ENCODE measurements at regions not wholly inside any gene's neighbourhood (a gene's known extent, or its start where the extent isn't known, plus 50 kb on each side); places are given as distances from the start of the nearest gene placed in this dataset.

GRCh38 chr12:97309921-97310320 lies 152.7 kb upstream of the RMST start:
- H3K4me3 ChIP-seq (ENCODE audit: insufficient read depth, low read length) = no peak overlapping the region
- H4K20me1 ChIP-seq (ENCODE audit: insufficient read depth, low read length) = no peaks in the 10 kb centered on the region
- H2AFZ ChIP-seq (ENCODE audit: low read length) = no peak overlapping the region
- no peaks in the 10 kb centered on the region for H3K27me3 ChIP-seq (ENCODE audit: insufficient read depth, low read length)
- H3K79me2 ChIP-seq (ENCODE audit: insufficient read depth, low read length) = no peaks in the 10 kb centered on the region
- no peaks in the 10 kb centered on the region for H3K9me3 ChIP-seq (ENCODE audit: low read depth, low read length)
- H3K27ac ChIP-seq (ENCODE audit: low read depth, low read length) = no peak overlapping the region
- no peaks in the 10 kb centered on the region for H3K4me1 ChIP-seq (ENCODE audit: insufficient read depth, low read length)
- no peak overlapping the region for H3K4me2 ChIP-seq (ENCODE audit: insufficient read depth, low read length)
- TF ChIP-seq, protein P1, sequence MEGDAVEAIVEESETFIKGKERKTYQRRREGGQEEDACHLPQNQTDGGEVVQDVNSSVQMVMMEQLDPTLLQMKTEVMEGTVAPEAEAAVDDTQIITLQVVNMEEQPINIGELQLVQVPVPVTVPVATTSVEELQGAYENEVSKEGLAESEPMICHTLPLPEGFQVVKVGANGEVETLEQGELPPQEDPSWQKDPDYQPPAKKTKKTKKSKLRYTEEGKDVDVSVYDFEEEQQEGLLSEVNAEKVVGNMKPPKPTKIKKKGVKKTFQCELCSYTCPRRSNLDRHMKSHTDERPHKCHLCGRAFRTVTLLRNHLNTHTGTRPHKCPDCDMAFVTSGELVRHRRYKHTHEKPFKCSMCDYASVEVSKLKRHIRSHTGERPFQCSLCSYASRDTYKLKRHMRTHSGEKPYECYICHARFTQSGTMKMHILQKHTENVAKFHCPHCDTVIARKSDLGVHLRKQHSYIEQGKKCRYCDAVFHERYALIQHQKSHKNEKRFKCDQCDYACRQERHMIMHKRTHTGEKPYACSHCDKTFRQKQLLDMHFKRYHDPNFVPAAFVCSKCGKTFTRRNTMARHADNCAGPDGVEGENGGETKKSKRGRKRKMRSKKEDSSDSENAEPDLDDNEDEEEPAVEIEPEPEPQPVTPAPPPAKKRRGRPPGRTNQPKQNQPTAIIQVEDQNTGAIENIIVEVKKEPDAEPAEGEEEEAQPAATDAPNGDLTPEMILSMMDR (IDR thresholded peaks at IDR 0.05; ENCODE audit: extremely low read depth, low read depth, low read length) = no peak
- no peaks in the 10 kb centered on the region for H3K36me3 ChIP-seq (ENCODE audit: insufficient read depth, low read length)
- DNase-seq (ENCODE audit: insufficient read length, low spot score, missing footprints) = no peak

DNA sequence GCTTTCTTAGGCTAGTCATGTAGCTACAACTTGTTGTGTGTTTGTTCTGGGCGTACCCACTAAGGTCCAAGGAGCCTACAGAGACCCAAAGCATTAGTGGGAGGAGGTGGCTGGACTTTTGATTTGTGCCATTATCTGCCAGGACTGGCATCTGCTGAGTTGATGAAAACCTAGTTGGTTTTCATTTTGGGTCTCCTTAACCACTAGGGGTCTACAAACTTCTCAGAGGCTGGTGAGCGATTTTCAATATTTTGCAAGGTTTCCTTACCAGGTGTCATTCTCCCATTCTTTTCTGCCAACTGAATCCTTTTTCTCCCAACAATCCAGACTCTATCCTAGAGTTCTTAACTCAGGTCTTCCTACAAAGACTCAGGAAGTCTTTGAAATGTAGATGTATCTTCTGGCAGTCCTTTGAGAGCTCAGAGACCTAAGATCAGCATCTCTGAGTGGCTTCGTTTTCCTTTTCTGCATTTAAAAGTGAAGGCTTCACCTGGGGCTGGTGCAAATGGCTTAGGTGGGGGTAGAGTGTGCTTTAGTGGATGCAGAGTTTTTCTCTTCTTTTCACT lies 150.0 kb upstream of the RMST start:
- H3K4me2 ChIP-seq (ENCODE audit: insufficient read depth, low read length) = no peak overlapping the region
- H3K79me2 ChIP-seq (ENCODE audit: insufficient read depth, low read length) = no peaks in the 10 kb centered on the region
- no peaks in the 10 kb centered on the region for H3K36me3 ChIP-seq (ENCODE audit: insufficient read depth, low read length)
- no peak overlapping the region for H3K4me3 ChIP-seq (ENCODE audit: insufficient read depth, low read length)
- H3K9me3 ChIP-seq (ENCODE audit: low read depth, low read length) = no peaks in the 10 kb centered on the region
- TF ChIP-seq, protein P1 (IDR thresholded peaks at IDR 0.05; ENCODE audit: extremely low read depth, low read depth, low read length) = no peak
- H3K4me1 ChIP-seq (ENCODE audit: insufficient read depth, low read length) = no peaks in the 10 kb centered on the region
- H2AFZ ChIP-seq (ENCODE audit: low read length) = no peak overlapping the region
- no peaks in the 10 kb centered on the region for H4K20me1 ChIP-seq (ENCODE audit: insufficient read depth, low read length)
- no peak for DNase-seq (ENCODE audit: insufficient read length, low spot score, missing footprints)
- no peaks in the 10 kb centered on the region for H3K27me3 ChIP-seq (ENCODE audit: insufficient read depth, low read length)
- H3K27ac ChIP-seq (ENCODE audit: low read depth, low read length) = no peak overlapping the region

DNA sequence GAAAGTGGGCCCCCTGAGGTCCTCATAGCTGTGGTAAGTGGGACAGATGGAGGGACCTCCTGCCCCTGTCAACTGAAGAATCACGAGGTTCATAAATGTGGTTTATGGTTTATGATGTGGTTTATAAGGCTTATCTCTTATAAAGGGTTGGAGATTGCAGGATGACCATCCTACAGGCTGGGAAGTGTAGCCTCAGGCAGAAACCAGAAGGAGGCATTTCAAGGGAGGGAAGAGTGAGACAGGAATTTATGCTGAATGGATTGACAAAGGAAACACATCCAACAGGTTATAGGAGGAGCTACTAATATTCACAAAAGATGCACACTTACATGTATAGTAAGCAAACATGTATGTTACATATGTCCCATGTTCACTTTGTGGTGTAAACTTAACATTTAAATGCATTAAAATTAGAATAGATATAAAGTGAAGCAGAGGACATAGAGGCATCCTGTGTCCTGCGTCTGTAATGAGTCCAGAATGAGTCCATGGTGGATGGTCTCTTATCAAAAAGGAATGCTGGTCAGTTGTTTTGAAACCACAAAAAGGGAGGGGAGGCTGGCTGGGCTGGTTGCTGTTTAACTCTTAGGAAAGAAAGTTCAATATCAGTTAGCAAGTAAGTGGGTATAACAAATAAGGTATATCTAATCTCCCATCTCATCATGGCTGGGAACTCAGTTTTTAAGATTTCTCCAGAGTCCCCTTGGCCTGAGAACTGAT lies 149.0 kb upstream of the RMST start:
- no peak overlapping the region for H3K4me3 ChIP-seq (ENCODE audit: insufficient read depth, low read length)
- no peaks in the 10 kb centered on the region for H3K79me2 ChIP-seq (ENCODE audit: insufficient read depth, low read length)
- H3K27ac ChIP-seq (ENCODE audit: low read depth, low read length) = no peak overlapping the region
- TF ChIP-seq, protein P1 (IDR thresholded peaks at IDR 0.05; ENCODE audit: extremely low read depth, low read depth, low read length) = no peak
- H4K20me1 ChIP-seq (ENCODE audit: insufficient read depth, low read length) = no peaks in the 10 kb centered on the region
- H3K9me3 ChIP-seq (ENCODE audit: low read depth, low read length) = no peaks in the 10 kb centered on the region
- no peaks in the 10 kb centered on the region for H3K4me1 ChIP-seq (ENCODE audit: insufficient read depth, low read length)
- H3K4me2 ChIP-seq (ENCODE audit: insufficient read depth, low read length) = no peak overlapping the region
- H3K36me3 ChIP-seq (ENCODE audit: insufficient read depth, low read length) = no peaks in the 10 kb centered on the region
- DNase-seq (ENCODE audit: insufficient read length, low spot score, missing footprints) = no peak
- H3K27me3 ChIP-seq (ENCODE audit: insufficient read depth, low read length) = no peaks in the 10 kb centered on the region
- H2AFZ ChIP-seq (ENCODE audit: low read length) = no peak overlapping the region

DNA sequence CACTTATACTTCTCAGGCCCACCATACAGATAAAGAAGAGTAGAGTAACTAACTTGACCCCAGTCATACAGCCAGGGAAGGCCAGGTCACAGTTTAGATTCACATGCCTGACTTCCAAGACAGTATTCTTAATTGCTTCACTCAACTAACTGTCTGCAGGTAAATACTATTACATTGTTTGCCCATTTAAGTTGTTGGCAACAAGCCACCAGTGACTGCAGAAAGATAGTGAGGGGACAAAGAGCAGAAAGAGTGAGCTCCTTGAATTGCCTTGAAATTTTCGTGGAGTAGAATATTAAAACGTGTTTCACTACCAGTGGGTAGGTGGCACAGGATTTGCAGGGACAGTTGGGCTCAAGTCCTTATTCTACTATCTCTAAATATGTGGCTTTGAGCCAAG lies 146.3 kb upstream of the RMST start:
- H3K4me3 ChIP-seq (ENCODE audit: insufficient read depth, low read length) = no peak overlapping the region
- no peaks in the 10 kb centered on the region for H3K4me1 ChIP-seq (ENCODE audit: insufficient read depth, low read length)
- H3K9me3 ChIP-seq (ENCODE audit: low read depth, low read length) = no peaks in the 10 kb centered on the region
- no peak overlapping the region for H3K4me2 ChIP-seq (ENCODE audit: insufficient read depth, low read length)
- H2AFZ ChIP-seq (ENCODE audit: low read length) = no peak overlapping the region
- no peaks in the 10 kb centered on the region for H4K20me1 ChIP-seq (ENCODE audit: insufficient read depth, low read length)
- no peaks in the 10 kb centered on the region for H3K27me3 ChIP-seq (ENCODE audit: insufficient read depth, low read length)
- no peak for DNase-seq (ENCODE audit: insufficient read length, low spot score, missing footprints)
- no peaks in the 10 kb centered on the region for H3K36me3 ChIP-seq (ENCODE audit: insufficient read depth, low read length)
- H3K27ac ChIP-seq (ENCODE audit: low read depth, low read length) = no peak overlapping the region
- TF ChIP-seq, protein P1 (IDR thresholded peaks at IDR 0.05; ENCODE audit: extremely low read depth, low read depth, low read length) = no peak
- no peaks in the 10 kb centered on the region for H3K79me2 ChIP-seq (ENCODE audit: insufficient read depth, low read length)

All from osteoblast (primary cell).